Pancreas (tissue), 10 donors: ENCODE measurements at regions not wholly inside any gene's neighbourhood (a gene's known extent, or its start where the extent isn't known, plus 50 kb on each side); places are given as distances from the start of the nearest gene placed in this dataset.

Experiments used
- ATAC-seq, 4 donors: fragments of 200-7000 bp; cut with Tn5 transposase; one replicate each; pipeline versions ENCODE4 v1.8.0 to v1.9.1; 2020; ENCODE audit warnings: mild to moderate bottlenecking in 4 of 4, moderate library complexity in 4 of 4
- DNase-seq, 6 donors: peaks; one replicate each; pipeline ENCODE4 v3.0.0-alpha.2; 2020
- FAIRE-seq: peaks from 2 replicates; lab custom pipeline; 2012; peaks lifted over from hg19 to GRCh38; lab: Jason Lieb, UNC
- H3K27ac ChIP-seq, 4 donors: fragments of 200-600 bp; sonication (generic); 1 replicate in 3 of 4; 2 replicates in 1 of 4; pipeline versions ENCODE4 v1.5.0 to v1.8.0; 2020
- H3K27me3 ChIP-seq, 4 donors: fragments of 200-600 bp; one replicate each; pipeline ENCODE4 v1.8.0; 2021
- H3K36me3 ChIP-seq, 3 donors: fragments of 200-600 bp; sonication (generic) in 1 of 3; one replicate each; pipeline versions ENCODE4 v1.5.0 to v1.8.0; 2020 to 2021
- H3K4me1 ChIP-seq, 3 donors: fragments of 200-600 bp; one replicate each; pipeline ENCODE4 v1.8.0; 2021
- H3K4me3 ChIP-seq, 4 donors: fragments of 200-600 bp; sonication (generic) in 2 of 4; one replicate each; pipeline versions ENCODE4 v1.5.0 to v1.8.0; 2020 to 2021
- H3K9me3 ChIP-seq, 4 donors: fragments of 200-600 bp; one replicate each; pipeline ENCODE4 v1.8.0; 2021
- CTCF ChIP-seq, 4 donors: fragments of 200-600 bp; sonication (generic) in 3 of 4; IDR thresholded peaks; one replicate each; pipeline versions ENCODE4 v1.5.0 to v1.8.0; 2021; ENCODE audit warnings: antibody characterized with exemption in 4 of 4
- whole genome bisulfite sequencing, 2 donors: extraction: QIAGEN DNeasy Blood & Tissue Kit; methylation state at CpG; one replicate each; pipeline ENCODE4 v1.1.7; 2013; 5-methylcytosine and 5-hydroxymethylcytosine counted together
- intact Hi-C, 3 donors: fragments of 100-400 bp; cut with DNase I; formaldehyde crosslinking; loops; one replicate each; pipeline versions ENCODE4 v1.11.1 to v1.14.2; 2022
- donor health status: healthy with polysubstance abuse.
- donor health status: DM: no; HTN: no; CAD: no; lungs with moderate emphysema.
- donor health status: DM: no; HTN: no; CAD: no.
- donor health status: control.
- donor health status: control.
- donor health status: Bipolar disorder and iron deficiency.
- donor health status: DM: yes; HTN: yes; CAD: no.
- donor health status: DM: no; HTN: no; CAD: no.
- donor health status: DM: no; HTN: no; CAD: no.
- donor health status: DM: yes; HTN: yes; CAD: no.

GRCh38 chr2:118272391-118272790, 184.1 kb downstream of the INSIG2 start:
- no peaks in the 10 kb centered on the region for H3K36me3 ChIP-seq
- no peak for TF ChIP-seq CTCF (IDR thresholded peaks at IDR 0.05)
- no peak for FAIRE-seq

GRCh38 chr2:118269408-118270051, 181.3 kb downstream of the INSIG2 start:
- peak in 3 of 4 donors; percentile 38 to 57 (median 45) for ATAC-seq
- Histone ChIP-seq H3K27ac (no peak overlapping the region), H3K27me3 (no peaks in the 10 kb centered on the region), H3K4me1 (no peaks in the 10 kb centered on the region), H3K36me3 (no peaks in the 10 kb centered on the region), H3K4me3 (no peak overlapping the region), H3K9me3 (no peaks in the 10 kb centered on the region)
- 51 to 63% methylated on average over 9 of the region's 9 CpGs for WGBS, 2 donors
- no peak for FAIRE-seq
- DNase-seq, result no peak
- intact Hi-C loops, result no loop called here
- no peak for TF ChIP-seq CTCF (IDR thresholded peaks at IDR 0.05)

More at GRCh38 chr2:118272391-118272790, 184.1 kb downstream of the INSIG2 start:
- 53 to 64% methylated on average over 5 of the region's 5 CpGs for WGBS, 2 donors
- no peaks in the 10 kb centered on the region for H3K4me1 ChIP-seq
- no peak for ATAC-seq
- H3K9me3 ChIP-seq, result no peaks in the 10 kb centered on the region
- no peak for DNase-seq
- no peak overlapping the region for H3K27ac ChIP-seq
- H3K27me3 ChIP-seq, result no peaks in the 10 kb centered on the region
- H3K4me3 ChIP-seq, result no peak overlapping the region
- intact Hi-C loops, result no loop called here

- Histone ChIP-seq H3K4me3 (no peak overlapping the region), H3K4me1 (no peaks in the 10 kb centered on the region), H3K9me3 (no peaks in the 10 kb centered on the region), H3K27me3 (no peaks in the 10 kb centered on the region), H3K27ac (no peak overlapping the region), H3K36me3 (no peaks in the 10 kb centered on the region)
- TF ChIP-seq CTCF (IDR thresholded peaks at IDR 0.05), result no peak
- intact Hi-C loops, result no loop called here
- DNase-seq (no peak), FAIRE-seq (no peak), ATAC-seq (no peak)
- 48 to 64% methylated on average over 5 of the region's 5 CpGs for WGBS, 2 donors
Measured at GRCh38 chr2:118268268-118268667, 180.0 kb downstream of the INSIG2 start.

DNA sequence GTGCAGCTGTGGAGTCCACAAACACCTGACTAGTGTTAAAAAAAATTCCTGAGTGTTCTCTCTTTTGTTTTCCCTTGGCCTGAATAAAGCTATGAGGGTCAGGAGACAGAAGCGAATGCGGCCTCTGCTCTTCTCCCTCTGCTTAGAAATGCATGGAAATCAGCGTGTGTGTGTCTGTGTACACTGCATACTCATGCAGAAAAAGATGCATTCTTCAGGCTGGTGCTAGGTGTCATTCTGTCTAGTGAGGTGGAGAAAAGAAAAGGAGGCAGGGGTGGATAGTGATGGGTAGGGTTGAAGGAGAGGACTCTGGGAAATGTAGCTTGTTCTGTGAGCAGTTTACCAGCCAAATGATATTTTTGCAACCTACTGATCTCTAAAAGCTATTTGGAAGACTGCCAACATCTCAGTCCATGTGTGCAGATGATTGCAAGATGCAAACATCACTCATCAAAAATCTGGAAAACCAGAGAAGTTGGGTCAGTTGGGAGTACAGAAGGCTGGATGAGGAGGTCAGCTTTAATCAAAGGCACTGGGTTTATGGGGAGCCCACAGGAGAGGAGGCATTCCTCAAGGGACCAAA, 177.7 kb downstream of the INSIG2 start:
- Histone ChIP-seq H3K36me3 (no peaks in the 10 kb centered on the region), H3K4me3 (no peak overlapping the region), H3K4me1 (no peaks in the 10 kb centered on the region), H3K27me3 (no peaks in the 10 kb centered on the region), H3K9me3 (no peaks in the 10 kb centered on the region), H3K27ac (no peak overlapping the region)
- FAIRE-seq (no peak), DNase-seq (no peak), ATAC-seq (no peak)
- 64 to 66% methylated on average over 3 of the region's 3 CpGs for WGBS, 2 donors
- no peak for TF ChIP-seq CTCF (IDR thresholded peaks at IDR 0.05)
- intact Hi-C loops, result no loop called here
